HEK293 (cell line): ENCODE measurements at regions not wholly inside any gene's neighbourhood (a gene's known extent, or its start where the extent isn't known, plus 50 kb on each side); places are given as distances from the start of the nearest gene placed in this dataset.

Experiments used
- HOXC10 ChIP-seq: sonication (generic); formaldehyde crosslinking; IDR thresholded peaks from 2 replicates; pipeline ENCODE4 v1.8.1; 2023; ENCODE audit warnings: mild to moderate bottlenecking, missing genetic modification reagents
- KLF7 ChIP-seq: fragments of 450-650 bp; formaldehyde crosslinking; IDR thresholded peaks from 2 replicates; pipeline ENCODE4 v1.5.1; 2016; ENCODE audit warnings: missing biosample characterization, missing genetic modification characterization, borderline replicate concordance
- ZBTB20 ChIP-seq: fragments of 450-650 bp; formaldehyde crosslinking; IDR thresholded peaks from 2 replicates; pipeline ENCODE4 v1.5.1; 2016; ENCODE audit warnings: missing biosample characterization, missing genetic modification characterization
- ZNF24 ChIP-seq: fragments of 450-650 bp; formaldehyde crosslinking; IDR thresholded peaks from 2 replicates; pipeline ENCODE4 v1.5.1; 2016; ENCODE audit warnings: missing biosample characterization, missing genetic modification characterization
- ZNF274 ChIP-seq, 2 experiments: fragments of 200-500 bp in 1 of 2; fragments of 450-650 bp in 1 of 2; sonication (Bioruptor generic) in 1 of 2; formaldehyde crosslinking in 1 of 2; IDR thresholded peaks; 2 replicates each; pipeline versions ENCODE4 v1.5.1 to v1.6.1; 2014 to 2016; ENCODE audit warnings: borderline replicate concordance in 1 of 2, inconsistent platforms in 1 of 2, low read length in 1 of 2, missing biosample characterization in 1 of 2, missing genetic modification characterization in 1 of 2
- ZNF747 ChIP-seq: fragments of 450-650 bp; formaldehyde crosslinking; IDR thresholded peaks from 2 replicates; pipeline ENCODE4 v1.5.1; 2016; ENCODE audit warnings: missing biosample characterization, missing genetic modification characterization
- TF ChIP-seq, protein P1 (sequence below): fragments of 450-650 bp; formaldehyde crosslinking; conservative IDR thresholded peaks from 2 replicates; pipeline ENCODE4 v1.5.1; 2016; ENCODE audit warnings: low read depth, missing biosample characterization, missing genetic modification characterization
- TF ChIP-seq, protein P2 (sequence below): fragments of 450-650 bp; formaldehyde crosslinking; IDR thresholded peaks from 2 replicates; pipeline ENCODE4 v1.5.1; 2016; ENCODE audit warnings: missing biosample characterization, missing genetic modification characterization
- TF ChIP-seq, protein P3 (sequence below): IDR thresholded peaks from 2 replicates; pipeline ENCODE4 v1.6.1; 2011; ENCODE audit warnings: mild to moderate bottlenecking, low read depth, low read length, borderline replicate concordance
- TF ChIP-seq, protein P4 (sequence below): fragments of 450-650 bp; formaldehyde crosslinking; IDR thresholded peaks from 2 replicates; pipeline ENCODE4 v1.5.1; 2016; ENCODE audit warnings: missing biosample characterization, missing genetic modification characterization, borderline replicate concordance

DNA sequence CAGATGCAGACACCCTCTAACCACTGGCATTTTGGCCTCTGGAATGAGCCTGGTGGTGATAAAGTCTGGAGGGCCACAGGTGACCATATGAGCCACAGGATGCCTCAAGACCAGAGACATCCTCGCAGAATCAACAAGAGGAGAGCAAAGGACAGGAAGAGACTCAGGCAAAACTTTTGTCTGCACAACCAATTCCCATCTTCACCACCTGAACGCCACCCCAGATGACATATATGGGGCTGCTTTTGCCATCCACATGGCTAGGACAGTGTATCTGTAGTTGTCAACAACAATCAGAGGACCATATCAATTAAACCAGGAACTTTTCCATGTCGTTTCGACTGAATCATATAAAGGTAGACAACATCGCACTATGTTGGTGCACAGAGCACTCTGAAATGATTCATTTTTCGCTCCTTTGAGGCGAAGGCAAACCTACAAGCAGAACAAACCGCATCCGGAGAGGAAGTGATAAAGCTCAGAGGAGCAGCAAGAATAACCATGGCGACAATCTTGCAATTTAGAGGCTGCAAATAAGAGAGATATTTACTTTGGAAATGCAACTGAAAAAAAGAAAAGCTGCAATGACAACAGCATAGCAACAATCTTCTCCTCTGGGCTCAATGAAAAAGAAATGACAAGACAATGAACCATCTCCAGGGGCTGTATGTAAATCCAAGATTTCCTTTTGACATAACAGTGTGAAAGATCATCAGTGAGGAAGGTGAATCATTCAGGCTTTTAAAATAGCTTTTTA is 204.5 kb downstream of the ARL4C start:
- TF ChIP-seq ZNF274 (IDR thresholded peaks at IDR 0.05; ENCODE audit: low read length) (no peak), ZNF274 (tag by site-specific recombination; IDR thresholded peaks at IDR 0.05; ENCODE audit: borderline replicate concordance) (no peak), ZNF747 (tag by site-specific recombination) (no peak), ZNF24 (no peak), HOXC10 (CRISPR knock-in tag) (no peak), ZBTB20 (tag by site-specific recombination) (no peak), KLF7 (tag by site-specific recombination) (no peak)
- TF ChIP-seq, protein P1, sequence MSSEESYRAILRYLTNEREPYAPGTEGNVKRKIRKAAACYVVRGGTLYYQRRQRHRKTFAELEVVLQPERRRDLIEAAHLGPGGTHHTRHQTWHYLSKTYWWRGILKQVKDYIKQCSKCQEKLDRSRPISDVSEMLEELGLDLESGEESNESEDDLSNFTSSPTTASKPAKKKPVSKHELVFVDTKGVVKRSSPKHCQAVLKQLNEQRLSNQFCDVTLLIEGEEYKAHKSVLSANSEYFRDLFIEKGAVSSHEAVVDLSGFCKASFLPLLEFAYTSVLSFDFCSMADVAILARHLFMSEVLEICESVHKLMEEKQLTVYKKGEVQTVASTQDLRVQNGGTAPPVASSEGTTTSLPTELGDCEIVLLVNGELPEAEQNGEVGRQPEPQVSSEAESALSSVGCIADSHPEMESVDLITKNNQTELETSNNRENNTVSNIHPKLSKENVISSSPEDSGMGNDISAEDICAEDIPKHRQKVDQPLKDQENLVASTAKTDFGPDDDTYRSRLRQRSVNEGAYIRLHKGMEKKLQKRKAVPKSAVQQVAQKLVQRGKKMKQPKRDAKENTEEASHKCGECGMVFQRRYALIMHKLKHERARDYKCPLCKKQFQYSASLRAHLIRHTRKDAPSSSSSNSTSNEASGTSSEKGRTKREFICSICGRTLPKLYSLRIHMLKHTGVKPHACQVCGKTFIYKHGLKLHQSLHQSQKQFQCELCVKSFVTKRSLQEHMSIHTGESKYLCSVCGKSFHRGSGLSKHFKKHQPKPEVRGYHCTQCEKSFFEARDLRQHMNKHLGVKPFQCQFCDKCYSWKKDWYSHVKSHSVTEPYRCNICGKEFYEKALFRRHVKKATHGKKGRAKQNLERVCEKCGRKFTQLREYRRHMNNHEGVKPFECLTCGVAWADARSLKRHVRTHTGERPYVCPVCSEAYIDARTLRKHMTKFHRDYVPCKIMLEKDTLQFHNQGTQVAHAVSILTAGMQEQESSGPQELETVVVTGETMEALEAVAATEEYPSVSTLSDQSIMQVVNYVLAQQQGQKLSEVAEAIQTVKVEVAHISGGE (tag by site-specific recombination), result no peak
- TF ChIP-seq, protein P2, sequence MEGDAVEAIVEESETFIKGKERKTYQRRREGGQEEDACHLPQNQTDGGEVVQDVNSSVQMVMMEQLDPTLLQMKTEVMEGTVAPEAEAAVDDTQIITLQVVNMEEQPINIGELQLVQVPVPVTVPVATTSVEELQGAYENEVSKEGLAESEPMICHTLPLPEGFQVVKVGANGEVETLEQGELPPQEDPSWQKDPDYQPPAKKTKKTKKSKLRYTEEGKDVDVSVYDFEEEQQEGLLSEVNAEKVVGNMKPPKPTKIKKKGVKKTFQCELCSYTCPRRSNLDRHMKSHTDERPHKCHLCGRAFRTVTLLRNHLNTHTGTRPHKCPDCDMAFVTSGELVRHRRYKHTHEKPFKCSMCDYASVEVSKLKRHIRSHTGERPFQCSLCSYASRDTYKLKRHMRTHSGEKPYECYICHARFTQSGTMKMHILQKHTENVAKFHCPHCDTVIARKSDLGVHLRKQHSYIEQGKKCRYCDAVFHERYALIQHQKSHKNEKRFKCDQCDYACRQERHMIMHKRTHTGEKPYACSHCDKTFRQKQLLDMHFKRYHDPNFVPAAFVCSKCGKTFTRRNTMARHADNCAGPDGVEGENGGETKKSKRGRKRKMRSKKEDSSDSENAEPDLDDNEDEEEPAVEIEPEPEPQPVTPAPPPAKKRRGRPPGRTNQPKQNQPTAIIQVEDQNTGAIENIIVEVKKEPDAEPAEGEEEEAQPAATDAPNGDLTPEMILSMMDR (tag by site-specific recombination), result no peak
- TF ChIP-seq, protein P3, sequence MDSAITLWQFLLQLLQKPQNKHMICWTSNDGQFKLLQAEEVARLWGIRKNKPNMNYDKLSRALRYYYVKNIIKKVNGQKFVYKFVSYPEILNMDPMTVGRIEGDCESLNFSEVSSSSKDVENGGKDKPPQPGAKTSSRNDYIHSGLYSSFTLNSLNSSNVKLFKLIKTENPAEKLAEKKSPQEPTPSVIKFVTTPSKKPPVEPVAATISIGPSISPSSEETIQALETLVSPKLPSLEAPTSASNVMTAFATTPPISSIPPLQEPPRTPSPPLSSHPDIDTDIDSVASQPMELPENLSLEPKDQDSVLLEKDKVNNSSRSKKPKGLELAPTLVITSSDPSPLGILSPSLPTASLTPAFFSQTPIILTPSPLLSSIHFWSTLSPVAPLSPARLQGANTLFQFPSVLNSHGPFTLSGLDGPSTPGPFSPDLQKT, result no peak
- TF ChIP-seq, protein P4, sequence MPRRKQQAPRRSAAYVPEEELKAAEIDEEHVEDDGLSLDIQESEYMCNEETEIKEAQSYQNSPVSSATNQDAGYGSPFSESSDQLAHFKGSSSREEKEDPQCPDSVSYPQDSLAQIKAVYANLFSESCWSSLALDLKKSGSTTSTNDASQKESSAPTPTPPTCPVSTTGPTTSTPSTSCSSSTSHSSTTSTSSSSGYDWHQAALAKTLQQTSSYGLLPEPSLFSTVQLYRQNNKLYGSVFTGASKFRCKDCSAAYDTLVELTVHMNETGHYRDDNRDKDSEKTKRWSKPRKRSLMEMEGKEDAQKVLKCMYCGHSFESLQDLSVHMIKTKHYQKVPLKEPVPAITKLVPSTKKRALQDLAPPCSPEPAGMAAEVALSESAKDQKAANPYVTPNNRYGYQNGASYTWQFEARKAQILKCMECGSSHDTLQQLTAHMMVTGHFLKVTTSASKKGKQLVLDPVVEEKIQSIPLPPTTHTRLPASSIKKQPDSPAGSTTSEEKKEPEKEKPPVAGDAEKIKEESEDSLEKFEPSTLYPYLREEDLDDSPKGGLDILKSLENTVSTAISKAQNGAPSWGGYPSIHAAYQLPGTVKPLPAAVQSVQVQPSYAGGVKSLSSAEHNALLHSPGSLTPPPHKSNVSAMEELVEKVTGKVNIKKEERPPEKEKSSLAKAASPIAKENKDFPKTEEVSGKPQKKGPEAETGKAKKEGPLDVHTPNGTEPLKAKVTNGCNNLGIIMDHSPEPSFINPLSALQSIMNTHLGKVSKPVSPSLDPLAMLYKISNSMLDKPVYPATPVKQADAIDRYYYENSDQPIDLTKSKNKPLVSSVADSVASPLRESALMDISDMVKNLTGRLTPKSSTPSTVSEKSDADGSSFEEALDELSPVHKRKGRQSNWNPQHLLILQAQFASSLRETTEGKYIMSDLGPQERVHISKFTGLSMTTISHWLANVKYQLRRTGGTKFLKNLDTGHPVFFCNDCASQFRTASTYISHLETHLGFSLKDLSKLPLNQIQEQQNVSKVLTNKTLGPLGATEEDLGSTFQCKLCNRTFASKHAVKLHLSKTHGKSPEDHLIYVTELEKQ (tag by site-specific recombination), result no peak
